Endothelial cell of umbilical vein (primary cell): ENCODE measurements at regions not wholly inside any gene's neighbourhood (a gene's known extent, or its start where the extent isn't known, plus 50 kb on each side); places are given as distances from the start of the nearest gene placed in this dataset.

Experiments used
- BruUV-seq: library from RNA; stranded (reverse); fragments of 400-500 nt; replicated peaks from 2 replicates; lab custom pipeline; 2021; lab: Mats Ljungman, UMichigan
- CTCF ChIA-PET: fragments of 300-600, 350-600 bp; sonication (Branson Sonifier 250); formaldehyde crosslinking; loops from one replicate; lab custom pipeline; 2021; ENCODE audit warnings: antibody characterized with exemption, inconsistent platforms; lab: Charles Lee
- POLR2A ChIA-PET: fragments of 300-600, 350-600 bp; sonication (Branson Sonifier 250); formaldehyde crosslinking; loops from one replicate; lab custom pipeline; 2021; ENCODE audit warnings: antibody characterized with exemption, inconsistent platforms; lab: Charles Lee
- DNase-seq: peaks from one replicate; pipeline ENCODE4 v3.0.0-alpha.2; 2011; ENCODE audit warnings: low read depth, low spot score
- FAIRE-seq: peaks from 2 replicates; lab custom pipeline; 2011; peaks lifted over from hg19 to GRCh38; lab: Jason Lieb, UNC
- H2AFZ ChIP-seq: 2 replicates; pipeline ENCODE4 v1.6.0; 2012; ENCODE audit warnings: low read depth, low read length, control low read depth, inconsistent platforms
- H3K27ac ChIP-seq: 2 replicates; pipeline ENCODE4 v1.5.1; 2011; ENCODE audit warnings: low read depth, mild to moderate bottlenecking, control low read depth, low read length, moderate library complexity; ENCODE audit not compliant: insufficient read depth
- H3K27me3 ChIP-seq, 2 experiments: 2 replicates each; pipeline versions ENCODE4 v1.6.0 to v1.6.1; 2011; ENCODE audit warnings: low read length in 2 of 2, mixed read lengths in 1 of 2; ENCODE audit not compliant: control insufficient read depth in 2 of 2, insufficient read depth in 2 of 2
- H3K36me3 ChIP-seq, 2 experiments: 2 replicates in 1 of 2; 3 replicates in 1 of 2; pipeline ENCODE4 v1.5.1; 2011; ENCODE audit warnings: low read length in 2 of 2, mild to moderate bottlenecking in 1 of 2, moderate library complexity in 1 of 2; ENCODE audit not compliant: control insufficient read depth in 2 of 2, insufficient read depth in 2 of 2; ENCODE audit errors: extremely low read depth in 1 of 2
- H3K4me1 ChIP-seq: 3 replicates; pipeline ENCODE4 v1.5.1; 2011; ENCODE audit warnings: mild to moderate bottlenecking, low read length; ENCODE audit not compliant: control insufficient read depth, insufficient read depth; ENCODE audit errors: extremely low read depth
- H3K4me2 ChIP-seq: 2 replicates; pipeline ENCODE4 v1.6.1; 2011; ENCODE audit warnings: low read length, control low read depth, mixed read lengths; ENCODE audit not compliant: insufficient read depth
- H3K4me3 ChIP-seq, 3 experiments: fragments of 200-600 bp in 1 of 3; sonication (generic), shearing (Covaris generic) in 1 of 3; replicated peaks in 1 of 3; 2 replicates each; pipeline ENCODE4 v1.5.1; 2011 to 2016; ENCODE audit warnings: control low read depth in 3 of 3, low read length in 3 of 3, mild to moderate bottlenecking in 2 of 3, inconsistent platforms in 1 of 3, low read depth in 1 of 3, moderate library complexity in 1 of 3; ENCODE audit not compliant: insufficient read depth in 1 of 3
- H3K79me2 ChIP-seq: 2 replicates; pipeline ENCODE4 v1.6.0; 2012; ENCODE audit warnings: low read length, inconsistent platforms; ENCODE audit not compliant: control insufficient read depth, insufficient read depth
- H3K9ac ChIP-seq: replicated peaks from 2 replicates; pipeline ENCODE3; 2011; ENCODE audit warnings: low read length, control low read depth; ENCODE audit not compliant: insufficient read depth; ENCODE audit errors: extremely low read depth
- H3K9me1 ChIP-seq: replicated peaks from 3 replicates; pipeline ENCODE4 v1.6.0; 2011; ENCODE audit warnings: mild to moderate bottlenecking, low read length; ENCODE audit not compliant: control insufficient read depth, insufficient read depth; ENCODE audit errors: extremely low read depth
- H3K9me3 ChIP-seq: replicated peaks from 2 replicates; pipeline ENCODE4 v1.5.1; 2012; ENCODE audit warnings: low read length, inconsistent platforms; ENCODE audit not compliant: control insufficient read depth, insufficient read depth
- H4K20me1 ChIP-seq: replicated peaks from 2 replicates; pipeline ENCODE3; 2011; ENCODE audit warnings: mild to moderate bottlenecking, low read length; ENCODE audit not compliant: control insufficient read depth, insufficient read depth; ENCODE audit errors: extremely low read depth
- EZH2 ChIP-seq: IDR thresholded peaks from 2 replicates; pipeline ENCODE4 v1.6.1; 2012; ENCODE audit warnings: borderline replicate concordance, low read depth, mild to moderate bottlenecking, moderate library complexity, low read length, inconsistent platforms; ENCODE audit not compliant: severe bottlenecking
- FOS ChIP-seq: IDR thresholded peaks from 2 replicates; pipeline ENCODE4 v1.6.1; 2011; ENCODE audit warnings: mild to moderate bottlenecking, low read length, moderate library complexity, borderline replicate concordance; ENCODE audit not compliant: insufficient read depth
- GATA2 ChIP-seq: IDR thresholded peaks from 2 replicates; pipeline ENCODE4 v1.7.0; 2011; ENCODE audit warnings: low read depth, mild to moderate bottlenecking, moderate library complexity, mixed read lengths, low read length; ENCODE audit not compliant: insufficient read length, insufficient read depth
- JUN ChIP-seq: IDR thresholded peaks from 2 replicates; pipeline ENCODE4 v1.6.1; 2011; ENCODE audit warnings: borderline replicate concordance, low read depth; ENCODE audit not compliant: insufficient read length, insufficient read depth
- MYC ChIP-seq: IDR thresholded peaks from one replicate; pipeline ENCODE4 v1.6.1; 2011; ENCODE audit warnings: mild to moderate bottlenecking, low read depth, low read length
- POLR2A ChIP-seq: IDR thresholded peaks from 2 replicates; pipeline ENCODE4 v1.6.1; 2012; ENCODE audit warnings: low read depth, mild to moderate bottlenecking, control low read depth, low read length
- POLR2AphosphoS5 ChIP-seq: IDR thresholded peaks from 2 replicates; pipeline ENCODE4 v1.6.1; 2012; ENCODE audit warnings: low read depth, mild to moderate bottlenecking, control low read depth, low read length, moderate library complexity; ENCODE audit not compliant: insufficient read depth
- dilution Hi-C: fragments of 300-500 bp; cut with MboI; formaldehyde crosslinking; loops from one replicate; pipeline ENCODE4 v1.15.0; 2019; ENCODE audit warnings: low sequenced_read_pairs; ENCODE audit not compliant: extremely low pct_ligation_motif_present
- intact Hi-C: fragments of 100-400 bp; cut with micrococcal nuclease; formaldehyde crosslinking; loops from one replicate; pipeline ENCODE4 v1.10.0; 2022
- TF ChIP-seq, protein P1 (sequence below), 2 donors: IDR thresholded peaks; 1 replicate in 1 of 2; 2 replicates in 1 of 2; pipeline ENCODE4 v1.5.1; 2011; ENCODE audit warnings: low read length in 2 of 2, mild to moderate bottlenecking in 2 of 2, moderate library complexity in 2 of 2, control low read depth in 1 of 2, inconsistent platforms in 1 of 2, low read depth in 1 of 2; ENCODE audit not compliant: insufficient read depth in 1 of 2; ENCODE audit errors: extremely low read depth in 1 of 2
- TF ChIP-seq, protein P2 (sequence below): IDR thresholded peaks from 2 replicates; pipeline ENCODE4 v1.6.1; 2011; ENCODE audit not compliant: insufficient read depth, insufficient read length

DNA sequence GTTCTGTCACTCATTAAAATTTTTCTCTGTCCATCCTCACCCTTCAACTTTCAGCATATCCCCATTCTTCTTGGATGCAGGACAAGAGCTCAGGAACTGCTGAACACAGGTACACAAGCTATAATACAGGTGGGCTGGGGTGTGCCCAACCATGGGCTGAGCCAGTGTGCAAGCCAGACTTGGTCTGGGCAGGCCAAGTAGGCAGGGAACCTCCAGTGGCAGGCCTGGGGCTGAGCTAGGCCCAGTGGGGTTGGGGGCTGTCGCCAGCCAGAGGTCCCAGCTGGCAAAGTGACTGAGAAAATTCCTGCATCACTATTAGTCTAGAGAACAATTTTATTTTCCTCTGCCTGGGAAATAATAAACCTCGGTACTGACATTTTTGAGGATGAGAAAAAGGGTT, 202.9 kb downstream of the LRRC3B start:
- intact Hi-C loops: no loop called here
- FAIRE-seq: no peak

GRCh38 chr3:26827169-26827568, 204.6 kb downstream of the LRRC3B start:
- dilution Hi-C loops (no loop called here), intact Hi-C loops (no loop called here)
- H3K36me3 ChIP-seq: no peaks in the 10 kb centered on the region
- no peaks in the 10 kb centered on the region for H3K4me1 ChIP-seq
- POLR2A ChIA-PET: no interaction called here
- FAIRE-seq (no peak), DNase-seq (no peak)
- no peaks in the 10 kb centered on the region for H3K27me3 ChIP-seq
- no TSS peak for BruUV-seq
- no peak overlapping the region for H3K9ac ChIP-seq
- no peaks in the 10 kb centered on the region for H4K20me1 ChIP-seq
- H3K27ac ChIP-seq: no peak overlapping the region
- TF ChIP-seq, protein P1, sequence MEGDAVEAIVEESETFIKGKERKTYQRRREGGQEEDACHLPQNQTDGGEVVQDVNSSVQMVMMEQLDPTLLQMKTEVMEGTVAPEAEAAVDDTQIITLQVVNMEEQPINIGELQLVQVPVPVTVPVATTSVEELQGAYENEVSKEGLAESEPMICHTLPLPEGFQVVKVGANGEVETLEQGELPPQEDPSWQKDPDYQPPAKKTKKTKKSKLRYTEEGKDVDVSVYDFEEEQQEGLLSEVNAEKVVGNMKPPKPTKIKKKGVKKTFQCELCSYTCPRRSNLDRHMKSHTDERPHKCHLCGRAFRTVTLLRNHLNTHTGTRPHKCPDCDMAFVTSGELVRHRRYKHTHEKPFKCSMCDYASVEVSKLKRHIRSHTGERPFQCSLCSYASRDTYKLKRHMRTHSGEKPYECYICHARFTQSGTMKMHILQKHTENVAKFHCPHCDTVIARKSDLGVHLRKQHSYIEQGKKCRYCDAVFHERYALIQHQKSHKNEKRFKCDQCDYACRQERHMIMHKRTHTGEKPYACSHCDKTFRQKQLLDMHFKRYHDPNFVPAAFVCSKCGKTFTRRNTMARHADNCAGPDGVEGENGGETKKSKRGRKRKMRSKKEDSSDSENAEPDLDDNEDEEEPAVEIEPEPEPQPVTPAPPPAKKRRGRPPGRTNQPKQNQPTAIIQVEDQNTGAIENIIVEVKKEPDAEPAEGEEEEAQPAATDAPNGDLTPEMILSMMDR (IDR thresholded peaks at IDR 0.05; ENCODE audit: extremely low read depth in 1 of 2, insufficient read depth in 1 of 2, low read depth in 1 of 2, low read length in 2 of 2): no peak
- TF ChIP-seq MYC (no peak), GATA2 (no peak), POLR2AphosphoS5 (no peak), POLR2A (no peak), JUN (no peak), EZH2 (no peak), FOS (no peak)
- TF ChIP-seq, protein P2, sequence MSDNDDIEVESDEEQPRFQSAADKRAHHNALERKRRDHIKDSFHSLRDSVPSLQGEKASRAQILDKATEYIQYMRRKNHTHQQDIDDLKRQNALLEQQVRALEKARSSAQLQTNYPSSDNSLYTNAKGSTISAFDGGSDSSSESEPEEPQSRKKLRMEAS: no peak
- no peaks in the 10 kb centered on the region for H3K9me1 ChIP-seq
- H3K4me3 ChIP-seq: no peak overlapping the region
- H3K4me2 ChIP-seq: no peak overlapping the region
- CTCF ChIA-PET: no interaction called here
- H3K79me2 ChIP-seq: no peaks in the 10 kb centered on the region
- peaks cover 2% of the 10 kb centered on the region for H3K9me3 ChIP-seq
- H2AFZ ChIP-seq: no peak overlapping the region

More for the DNA sequence above, 202.9 kb downstream of the LRRC3B start:
- peaks cover 4% of the 10 kb centered on the region for H3K9me3 ChIP-seq
- no peaks in the 10 kb centered on the region for H4K20me1 ChIP-seq
- BruUV-seq: no TSS peak
- no peak overlapping the region for H3K9ac ChIP-seq
- CTCF ChIA-PET: no interaction called here
- no peak overlapping the region for H3K4me2 ChIP-seq
- H3K4me1 ChIP-seq: no peaks in the 10 kb centered on the region
- dilution Hi-C loops: no loop called here
- no peak overlapping the region for H3K4me3 ChIP-seq
- no peak overlapping the region for H3K27ac ChIP-seq
- no peaks in the 10 kb centered on the region for H3K36me3 ChIP-seq
- H3K27me3 ChIP-seq: no peaks in the 10 kb centered on the region
- no peaks in the 10 kb centered on the region for H3K79me2 ChIP-seq
- POLR2A ChIA-PET: no interaction called here
- DNase-seq: no peak
- H3K9me1 ChIP-seq: no peaks in the 10 kb centered on the region
- no peak overlapping the region for H2AFZ ChIP-seq
- TF ChIP-seq JUN: no peak
- no peak for TF ChIP-seq GATA2
